ENCODE measurements at regions not wholly inside any gene's neighbourhood (a gene's known extent, or its start where the extent isn't known, plus 50 kb on each side); places are given as distances from the start of the nearest gene placed in this dataset.
"Not testable (repeated sequence)": the region's sequence is repeated elsewhere in the genome, so short reads cannot be mapped to it uniquely, and the experiment has no call there.

DNA sequence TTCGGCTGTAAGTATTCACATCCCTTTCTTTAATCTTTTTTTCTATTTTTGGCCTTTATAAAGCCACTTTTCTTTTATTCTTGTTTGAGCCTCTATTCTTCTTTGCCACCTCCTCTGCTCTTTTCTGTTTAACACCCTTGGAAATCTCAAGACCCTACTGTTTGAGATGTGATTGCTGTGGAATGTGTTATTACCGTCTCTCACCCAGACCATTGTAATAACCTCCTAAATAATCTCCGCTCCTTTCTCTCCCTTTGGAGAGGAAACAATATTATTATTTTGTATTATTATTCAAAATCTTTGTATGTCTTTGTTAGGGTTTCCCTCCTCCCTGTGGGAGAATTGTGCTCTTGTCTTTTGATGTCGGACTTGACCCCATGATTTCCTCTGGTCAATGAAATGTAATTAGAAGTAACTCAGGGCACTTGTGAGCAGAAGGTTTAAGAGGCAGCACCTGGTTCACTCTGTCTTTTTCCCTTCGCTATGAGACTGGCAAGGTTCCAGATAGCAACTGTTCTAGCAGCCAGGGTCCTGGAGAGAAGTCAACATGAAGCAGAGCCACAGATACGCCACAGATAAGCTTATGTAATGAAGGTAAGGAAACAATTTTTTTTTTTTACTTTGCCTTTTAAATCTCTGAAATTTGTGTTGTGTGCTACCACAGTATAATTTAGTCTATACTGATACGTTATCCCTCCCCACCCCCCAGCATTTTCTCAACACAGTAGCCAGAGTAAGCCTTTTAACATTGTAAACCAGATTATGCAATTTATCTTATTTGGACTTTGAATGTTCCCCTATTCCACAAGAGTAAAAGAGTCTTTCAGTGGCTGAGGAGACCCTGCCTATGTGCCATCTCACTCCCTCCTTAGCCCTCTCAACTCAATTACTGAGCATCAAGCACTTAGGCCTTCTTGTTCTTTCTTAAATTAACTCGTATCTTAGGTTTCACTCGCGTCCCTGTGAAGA, 601.2 kb upstream of the ZNF804A start:
- DNase-seq (ENCODE audit: low read depth), result peak; percentile 4

DNA sequence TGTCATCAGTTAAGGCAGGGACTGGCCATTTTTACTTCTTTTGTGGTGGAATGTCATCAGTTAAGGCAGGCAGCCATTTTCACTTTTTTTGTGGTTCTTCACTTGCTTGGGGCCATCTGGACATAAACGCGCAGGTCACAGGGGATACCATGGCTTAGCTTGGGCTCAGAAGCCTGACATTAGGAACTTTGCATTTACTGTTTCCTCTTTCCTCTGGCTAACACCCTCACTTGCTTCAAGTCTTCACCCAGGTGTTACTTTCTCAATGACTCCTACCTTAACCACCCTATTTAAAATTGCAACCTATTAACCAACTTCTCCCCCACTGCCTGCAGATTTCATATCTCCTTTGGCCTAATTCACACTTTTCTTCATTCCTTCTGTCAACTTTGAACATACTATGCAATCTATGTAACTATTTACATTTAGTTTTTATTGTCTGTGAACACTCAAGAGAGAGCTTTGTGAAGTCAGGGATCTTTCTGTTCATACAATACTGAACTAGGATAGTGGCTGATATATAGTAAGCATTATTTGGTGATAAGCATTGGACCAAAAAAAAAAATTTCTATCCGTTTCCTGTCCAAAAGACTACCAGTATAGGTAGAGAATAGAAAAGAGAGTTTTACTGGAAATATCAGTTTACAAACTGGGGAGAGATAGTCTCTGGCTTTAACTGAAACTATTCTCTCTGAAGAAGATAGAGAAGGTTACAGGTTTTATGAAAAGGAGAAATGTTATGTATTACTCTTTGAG, 600.1 kb upstream of the ZNF804A start:
- DNase-seq (ENCODE audit: low read depth), result no peak

DNA sequence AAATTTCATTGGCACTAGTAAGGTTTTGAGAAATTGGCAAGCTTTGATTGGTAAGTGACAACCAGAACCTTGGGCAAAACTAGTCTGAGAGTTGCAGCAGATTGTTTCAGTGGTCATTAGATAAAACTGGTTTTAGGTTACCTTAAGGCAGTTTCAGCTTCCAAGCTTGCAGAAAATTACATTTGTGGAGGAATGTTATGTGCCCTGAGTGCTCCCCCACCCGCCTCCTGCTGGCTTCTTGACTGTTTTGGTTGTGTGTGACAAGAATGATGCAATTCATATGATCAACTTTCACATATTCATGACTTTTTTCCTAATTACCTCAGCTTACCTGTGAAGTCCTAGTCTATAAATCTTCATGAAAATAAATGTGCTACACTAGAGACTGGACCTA, 599.5 kb upstream of the ZNF804A start:
- no peak for DNase-seq (ENCODE audit: low read depth)

GRCh38 chr2:184004289-184004947, 593.9 kb upstream of the ZNF804A start:
- peak; percentile 4 for DNase-seq (ENCODE audit: low read depth)

DNA sequence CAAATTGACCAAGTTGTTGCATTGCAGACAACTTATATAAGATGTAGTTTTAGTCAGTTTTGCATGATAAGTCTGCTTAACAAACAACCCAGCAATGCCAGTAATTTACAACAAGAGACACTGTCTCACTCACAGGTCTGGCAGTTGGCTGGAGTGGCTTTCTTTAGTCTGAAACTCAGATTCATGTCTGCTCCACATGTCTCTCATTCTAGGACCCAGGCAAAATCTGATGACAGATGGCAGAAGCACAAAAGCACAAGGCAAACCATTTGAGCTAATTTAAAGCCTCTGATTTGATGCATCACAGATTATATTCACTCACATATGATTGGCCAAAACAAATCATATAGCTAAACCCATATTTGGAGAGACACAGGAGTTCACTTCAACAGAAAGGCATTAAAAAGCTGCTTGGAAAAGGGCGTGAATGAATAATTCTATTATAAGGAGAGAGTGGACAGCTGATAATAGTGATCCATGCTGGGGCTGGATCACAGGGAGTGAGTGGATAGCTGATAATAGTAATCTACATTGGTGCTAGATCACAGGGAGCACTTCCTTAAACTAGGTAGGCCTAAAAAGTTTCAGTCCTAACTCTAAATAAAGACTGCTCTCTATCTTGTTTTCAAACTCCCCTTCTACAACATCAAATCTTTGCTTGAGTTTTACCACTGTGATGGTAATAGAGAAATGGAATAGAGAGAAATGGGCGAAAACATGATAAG, 593.2 kb upstream of the ZNF804A start:
- DNase-seq (ENCODE audit: low read depth), result peak; percentile 12

- no peak for DNase-seq (ENCODE audit: low read depth)
These were observed 591.3 kb upstream of the ZNF804A start for GRCh38 chr2:184006998-184007397.

DNA sequence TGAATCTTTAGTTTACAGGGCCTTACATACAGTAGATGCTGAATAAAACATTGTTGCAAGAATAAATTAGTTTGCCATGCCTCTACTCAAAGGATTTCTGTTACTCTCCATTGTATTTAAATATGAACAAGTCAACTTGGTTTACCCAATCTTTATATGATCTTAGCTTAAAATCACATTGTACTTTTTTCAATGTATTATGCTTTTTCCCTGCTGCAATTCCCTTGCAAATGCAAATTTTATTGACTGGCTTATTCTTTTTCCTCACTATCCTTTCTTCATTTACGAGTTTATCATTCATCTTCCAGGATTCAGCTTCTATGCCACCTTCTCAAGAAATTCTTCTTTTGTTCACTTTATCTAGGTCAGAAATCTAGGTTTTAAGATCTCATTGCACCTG, 571.4 kb upstream of the ZNF804A start:
- no peak for DNase-seq (ENCODE audit: low read depth)

DNA sequence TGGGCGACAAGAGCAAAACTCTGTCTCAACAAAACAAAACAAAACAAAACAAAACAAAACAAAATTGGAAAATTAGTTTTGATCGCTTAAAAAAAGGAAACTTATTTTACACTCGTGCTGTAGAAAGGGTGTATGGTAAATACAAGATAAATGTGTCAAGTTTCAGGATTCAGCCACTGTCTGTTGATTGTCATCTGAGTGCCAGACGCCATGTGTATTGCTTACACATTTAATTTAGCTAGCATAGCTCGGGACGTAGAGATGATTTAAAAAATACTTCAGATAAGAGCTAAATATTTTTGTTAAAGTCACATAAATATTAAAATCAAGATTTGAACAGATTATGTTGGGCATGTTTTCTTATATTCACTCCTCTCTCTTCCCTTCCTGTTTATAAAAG, 568.1 kb upstream of the ZNF804A start:
- DNase-seq (ENCODE audit: low read depth), result no peak

DNA sequence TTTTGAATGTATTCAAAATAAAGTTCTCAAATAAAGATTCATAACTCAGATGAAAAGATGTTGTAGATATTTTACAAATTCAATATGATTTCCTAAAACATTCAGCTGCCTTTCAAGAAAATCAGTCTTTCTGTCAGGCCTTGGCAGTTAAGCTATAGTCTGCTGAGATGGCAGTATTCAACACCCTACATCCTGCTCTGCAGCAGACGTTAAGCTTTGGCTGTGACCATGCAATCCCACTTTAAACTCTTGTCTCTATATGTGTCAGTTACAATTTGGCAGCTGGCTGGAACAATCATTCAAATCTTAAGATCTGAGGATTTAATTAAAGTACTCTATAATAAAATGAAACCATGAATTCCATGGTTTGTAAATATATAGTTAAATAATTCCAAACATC, 567.3 kb upstream of the ZNF804A start:
- no peak for DNase-seq (ENCODE audit: low read depth)

DNA sequence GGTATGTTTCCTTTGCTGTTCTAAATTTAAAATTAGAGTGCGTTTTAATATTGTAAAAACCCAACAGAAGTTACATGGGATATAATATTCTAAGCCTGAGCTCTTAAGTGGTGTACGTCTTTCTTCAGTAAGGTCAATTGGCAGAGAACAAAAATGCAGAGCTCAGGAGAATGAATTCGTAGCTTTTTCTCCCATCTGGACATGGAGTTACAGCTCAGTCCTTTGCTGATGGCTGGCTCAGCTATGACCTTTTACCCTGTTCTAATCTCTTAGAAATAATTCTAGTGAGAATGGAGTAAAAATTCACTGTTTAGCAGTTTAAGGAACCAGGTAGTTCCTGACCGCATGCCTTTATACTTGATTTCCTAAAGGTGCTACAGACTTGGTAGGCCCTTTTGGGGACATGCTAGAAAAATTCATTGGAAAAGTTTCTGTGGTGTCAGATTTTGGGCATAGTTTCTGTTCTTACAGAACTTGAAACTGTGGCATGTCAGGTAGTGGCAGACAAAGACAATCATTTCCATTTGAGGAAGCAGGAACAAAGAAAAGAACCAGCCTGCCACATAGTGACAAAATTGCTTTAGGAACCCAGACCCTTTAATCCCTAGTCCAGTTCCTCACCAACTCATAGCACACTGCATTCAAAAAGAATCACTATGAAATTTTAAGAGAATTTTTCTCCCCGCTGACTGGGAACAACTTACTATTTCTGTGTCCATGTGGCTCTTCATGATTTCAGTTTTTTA, 566.8 kb upstream of the ZNF804A start:
- no peak for DNase-seq (ENCODE audit: low read depth)

- DNase-seq (ENCODE audit: low read depth), result no peak
These were observed 565.3 kb upstream of the ZNF804A start for GRCh38 chr2:184032983-184033382.

DNA sequence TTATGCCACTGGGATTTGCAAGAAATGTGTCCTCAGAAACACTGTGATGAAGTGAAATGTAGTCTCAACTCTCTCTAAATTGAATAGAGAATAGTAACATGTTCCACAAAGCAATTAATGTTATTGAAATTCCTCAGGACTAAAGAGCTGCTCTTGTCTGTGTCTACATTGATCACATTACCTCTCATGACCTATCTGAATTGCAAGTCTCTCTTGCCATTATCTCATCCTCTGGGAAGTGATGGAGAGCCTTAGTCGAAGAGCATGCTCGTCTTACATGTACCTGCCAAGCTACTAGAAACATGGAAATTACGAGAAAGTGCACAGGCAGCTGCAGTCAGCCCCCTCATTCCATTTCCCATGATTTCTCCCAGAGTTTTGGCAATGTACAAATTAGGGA, 561.1 kb upstream of the ZNF804A start:
- no peak for DNase-seq (ENCODE audit: low read depth)

- no peak for DNase-seq (ENCODE audit: low read depth)
These were observed 558.8 kb upstream of the ZNF804A start for GRCh38 chr2:184039493-184039892.

DNA sequence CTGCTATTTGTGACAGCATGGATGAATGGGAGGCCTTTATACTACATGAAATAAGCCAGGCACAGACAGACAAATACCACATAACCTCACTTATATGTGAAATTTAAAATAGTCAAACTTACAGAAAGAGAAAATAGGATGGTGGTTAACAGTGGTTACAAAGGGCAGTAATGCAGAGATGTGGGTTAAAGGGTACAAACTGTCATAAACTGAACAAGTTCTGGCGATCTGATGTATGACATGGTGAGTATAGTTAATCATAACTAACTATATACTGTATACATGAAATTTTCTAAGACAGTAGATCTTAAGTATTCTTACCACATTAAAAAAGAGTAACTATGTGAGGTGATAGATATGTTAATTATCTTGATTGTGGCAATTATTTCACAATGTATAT, 558.1 kb upstream of the ZNF804A start:
- DNase-seq (ENCODE audit: low read depth), result no peak

DNA sequence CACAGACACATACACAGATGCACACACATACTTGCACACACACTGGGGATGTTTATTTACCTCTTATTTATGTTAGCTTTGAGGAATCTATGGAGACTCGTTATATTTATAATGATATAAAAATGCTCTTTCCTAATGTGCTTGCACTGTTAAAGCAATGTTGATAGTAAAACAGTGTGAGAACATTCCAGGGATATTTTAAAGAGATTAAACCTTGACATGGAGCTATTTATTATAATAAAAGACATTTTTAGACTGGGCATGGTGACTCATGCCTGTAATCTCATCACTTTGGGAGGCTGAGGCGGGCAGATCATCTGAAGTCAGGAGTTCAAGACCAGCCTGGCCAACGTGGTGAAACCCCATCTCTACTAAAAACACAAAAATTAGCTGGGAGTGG, 557.3 kb upstream of the ZNF804A start:
- no peak for DNase-seq (ENCODE audit: low read depth)

DNA sequence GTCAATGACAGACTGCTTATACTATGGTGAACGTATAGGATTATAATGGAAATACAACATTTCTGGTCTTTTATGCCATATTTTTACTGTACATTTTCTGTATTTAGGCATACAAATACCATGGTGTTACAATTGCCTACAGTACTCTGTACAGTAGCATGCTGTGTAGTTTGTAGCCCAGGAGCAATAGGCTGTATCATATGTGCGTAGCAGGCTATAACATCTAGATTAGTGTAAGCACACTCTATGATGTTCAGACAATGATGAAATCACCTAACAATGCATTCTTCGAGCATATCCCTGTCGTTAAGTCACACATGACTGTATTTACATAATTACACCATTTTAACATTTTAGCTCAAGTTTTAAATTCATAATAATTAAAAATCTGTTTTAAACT, 556.6 kb upstream of the ZNF804A start:
- DNase-seq (ENCODE audit: low read depth), result no peak

DNA sequence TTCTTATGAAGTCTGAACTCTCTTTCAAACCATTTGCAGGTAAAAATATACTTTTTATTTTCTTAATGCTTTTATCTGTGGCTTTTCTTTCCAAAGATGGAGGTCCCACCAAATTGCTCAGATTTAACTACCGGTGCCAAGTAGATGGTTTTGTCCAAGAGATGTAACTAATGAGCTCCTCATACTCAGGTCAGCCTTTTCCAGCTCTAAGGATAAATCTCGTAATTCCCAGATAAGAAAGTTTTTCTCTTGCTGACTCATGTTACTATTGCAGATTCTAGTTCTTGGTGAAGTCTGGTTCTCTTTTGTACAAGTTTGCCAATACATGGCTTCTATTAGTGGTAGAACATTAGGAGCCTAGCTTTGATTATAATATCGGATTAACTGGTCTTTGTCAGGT, 550.8 kb upstream of the ZNF804A start:
- no peak for DNase-seq (ENCODE audit: low read depth)

DNA sequence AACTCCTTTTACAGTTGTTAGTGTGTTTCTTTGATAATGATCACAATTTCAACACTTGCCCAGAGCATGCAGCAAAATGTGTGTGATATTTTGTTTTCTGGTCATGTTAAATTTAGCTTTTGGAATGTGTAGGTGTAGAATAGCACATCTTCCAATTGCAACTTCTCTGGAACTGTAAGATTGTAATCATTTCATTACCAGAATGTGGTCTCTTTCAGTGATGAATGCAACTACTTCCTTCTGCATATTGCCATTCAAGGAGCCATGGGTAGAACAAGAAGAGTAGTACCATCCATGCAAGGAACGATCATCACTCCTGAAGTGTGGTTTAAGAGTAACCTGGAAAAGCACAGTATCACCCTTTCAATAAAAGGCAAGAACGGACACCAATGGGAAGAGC, 548.8 kb upstream of the ZNF804A start:
- no peak for DNase-seq (ENCODE audit: low read depth)

GRCh38 chr2:184053326-184053725, 545.0 kb upstream of the ZNF804A start:
- no peak for DNase-seq (ENCODE audit: low read depth)

DNA sequence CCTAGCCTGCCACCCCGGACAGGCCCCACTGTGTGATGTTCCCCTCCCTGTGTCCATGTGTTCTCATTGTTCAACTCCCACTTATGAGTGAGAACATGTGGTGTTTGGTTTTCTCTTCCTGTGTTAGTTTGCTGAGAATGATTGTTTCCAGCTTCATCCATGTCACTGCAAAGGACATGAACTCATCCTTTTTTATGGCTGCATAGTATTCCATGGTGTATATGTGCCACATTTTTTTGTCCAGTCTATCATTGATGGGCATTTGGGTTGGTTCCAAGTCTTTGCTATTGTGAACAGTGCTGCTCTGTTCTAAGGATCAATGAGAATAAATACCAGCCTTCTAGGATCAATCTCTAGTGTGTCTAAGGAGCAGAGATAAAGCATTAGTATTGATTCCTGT, 543.9 kb upstream of the ZNF804A start:
- DNase-seq (ENCODE audit: low read depth), result not testable (repeated sequence)

DNA sequence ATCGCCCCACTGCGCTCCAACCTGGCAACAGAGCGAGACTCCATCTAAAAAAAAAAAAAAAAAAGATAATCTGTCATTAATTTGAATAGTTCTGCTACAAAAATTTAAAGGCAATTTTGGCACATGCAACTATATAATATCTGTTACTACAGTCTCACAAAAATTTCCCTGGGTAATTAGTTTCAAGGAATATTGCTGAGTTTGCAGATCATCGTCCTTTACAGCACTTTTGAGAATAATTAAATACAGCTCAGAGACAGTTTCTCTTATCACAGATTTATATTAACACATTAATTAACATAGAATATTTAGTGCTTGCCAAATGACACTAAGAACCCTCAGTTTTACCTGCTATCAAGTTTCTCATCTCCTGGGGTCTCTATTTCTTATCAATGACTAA, 540.4 kb upstream of the ZNF804A start:
- no peak for DNase-seq (ENCODE audit: low read depth)

Measured in myocyte (in vitro differentiated cells).